ENCODE measurements at regions not wholly inside any gene's neighbourhood (a gene's known extent, or its start where the extent isn't known, plus 50 kb on each side); places are given as distances from the start of the nearest gene placed in this dataset.

DNA sequence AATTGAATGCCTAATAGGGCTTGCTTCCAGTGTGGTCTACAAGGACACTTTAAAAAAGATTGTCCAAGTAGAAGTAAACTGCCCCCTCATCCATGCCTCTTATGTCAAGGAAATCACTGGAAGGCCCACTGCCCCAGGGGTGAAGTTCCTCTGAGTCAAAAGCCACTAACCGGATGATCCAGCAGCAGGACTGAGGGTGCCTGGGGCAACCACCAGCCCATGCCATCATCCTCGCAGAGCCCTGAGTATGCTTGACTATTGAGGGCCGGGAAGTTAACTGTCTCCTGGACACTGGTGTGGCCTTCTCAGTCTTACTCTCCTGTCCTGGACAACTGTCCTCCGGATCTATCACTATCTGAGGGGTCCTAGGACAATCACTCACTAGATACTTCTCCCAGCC, 411.5 kb downstream of the TENT5A start:
- no peak overlapping the region for H3K4me3 ChIP-seq (ENCODE audit: low read depth, low read length, poor library complexity, severe bottlenecking)
- H3K27ac ChIP-seq (ENCODE audit: low read depth, low read length, poor library complexity, severe bottlenecking): no peak overlapping the region
- TF ChIP-seq, protein P1, sequence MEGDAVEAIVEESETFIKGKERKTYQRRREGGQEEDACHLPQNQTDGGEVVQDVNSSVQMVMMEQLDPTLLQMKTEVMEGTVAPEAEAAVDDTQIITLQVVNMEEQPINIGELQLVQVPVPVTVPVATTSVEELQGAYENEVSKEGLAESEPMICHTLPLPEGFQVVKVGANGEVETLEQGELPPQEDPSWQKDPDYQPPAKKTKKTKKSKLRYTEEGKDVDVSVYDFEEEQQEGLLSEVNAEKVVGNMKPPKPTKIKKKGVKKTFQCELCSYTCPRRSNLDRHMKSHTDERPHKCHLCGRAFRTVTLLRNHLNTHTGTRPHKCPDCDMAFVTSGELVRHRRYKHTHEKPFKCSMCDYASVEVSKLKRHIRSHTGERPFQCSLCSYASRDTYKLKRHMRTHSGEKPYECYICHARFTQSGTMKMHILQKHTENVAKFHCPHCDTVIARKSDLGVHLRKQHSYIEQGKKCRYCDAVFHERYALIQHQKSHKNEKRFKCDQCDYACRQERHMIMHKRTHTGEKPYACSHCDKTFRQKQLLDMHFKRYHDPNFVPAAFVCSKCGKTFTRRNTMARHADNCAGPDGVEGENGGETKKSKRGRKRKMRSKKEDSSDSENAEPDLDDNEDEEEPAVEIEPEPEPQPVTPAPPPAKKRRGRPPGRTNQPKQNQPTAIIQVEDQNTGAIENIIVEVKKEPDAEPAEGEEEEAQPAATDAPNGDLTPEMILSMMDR (conservative IDR thresholded peaks at IDR 0.05; ENCODE audit: low read depth, low read length): no peak
- TF ChIP-seq EZH2 (IDR thresholded peaks at IDR 0.05; ENCODE audit: borderline replicate concordance, low read depth, low read length, poor library complexity, severe bottlenecking): no peak
- H3K4me1 ChIP-seq (ENCODE audit: insufficient read depth, low read length, poor library complexity, severe bottlenecking): no peaks in the 10 kb centered on the region
- POLR2A ChIA-PET (ENCODE audit: low non-redundant PET): no interaction called here
- CTCF ChIA-PET: no interaction called here
- H3K27me3 ChIP-seq (replicated peaks; ENCODE audit: insufficient read depth, low read depth, low read length, poor library complexity): no peaks in the 10 kb centered on the region
- no peaks in the 10 kb centered on the region for H3K9me3 ChIP-seq (ENCODE audit: low read depth, low read length, poor library complexity, severe bottlenecking)
- H3K36me3 ChIP-seq (ENCODE audit: insufficient read depth, low read length, poor library complexity, severe bottlenecking): no peaks in the 10 kb centered on the region
- BruUV-seq (replicated peaks): no TSS peak
- no peak for DNase-seq (ENCODE audit: low spot score)
- intact Hi-C loops (cut with micrococcal nuclease; ENCODE audit: unreplicated experiment): no loop called here

DNA sequence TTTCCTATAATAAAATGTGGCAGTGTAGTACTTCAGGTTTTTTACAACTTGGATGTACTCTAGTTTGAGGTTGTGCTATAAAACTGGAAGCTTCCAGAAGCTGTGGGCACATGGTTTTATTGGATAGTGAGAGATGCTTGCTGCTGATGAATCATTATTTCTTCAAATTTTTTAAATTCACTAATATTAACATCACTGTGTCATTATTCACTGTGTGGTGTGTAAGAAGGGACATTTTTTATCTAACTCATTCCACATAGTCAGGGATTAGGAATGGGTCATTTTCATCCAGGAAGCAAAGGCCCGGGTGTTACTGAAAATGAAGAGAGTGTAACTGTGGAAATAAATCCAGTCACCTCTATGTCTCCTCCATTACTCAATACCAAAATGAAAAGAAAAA, 421.0 kb downstream of the TENT5A start:
- Histone ChIP-seq H3K27me3 (replicated peaks; ENCODE audit: insufficient read depth, low read depth, low read length, poor library complexity) (no peaks in the 10 kb centered on the region), H3K9me3 (ENCODE audit: low read depth, low read length, poor library complexity, severe bottlenecking) (no peaks in the 10 kb centered on the region), H3K36me3 (ENCODE audit: insufficient read depth, low read length, poor library complexity, severe bottlenecking) (no peaks in the 10 kb centered on the region), H3K4me1 (ENCODE audit: insufficient read depth, low read length, poor library complexity, severe bottlenecking) (no peaks in the 10 kb centered on the region), H3K4me3 (ENCODE audit: low read depth, low read length, poor library complexity, severe bottlenecking) (no peak overlapping the region), H3K27ac (ENCODE audit: low read depth, low read length, poor library complexity, severe bottlenecking) (no peak overlapping the region)
- TF ChIP-seq EZH2 (IDR thresholded peaks at IDR 0.05; ENCODE audit: borderline replicate concordance, low read depth, low read length, poor library complexity, severe bottlenecking): no peak
- TF ChIP-seq, protein P1 (conservative IDR thresholded peaks at IDR 0.05; ENCODE audit: low read depth, low read length): no peak
- POLR2A ChIA-PET (ENCODE audit: low non-redundant PET): no interaction called here
- CTCF ChIA-PET: no interaction called here
- intact Hi-C loops (cut with micrococcal nuclease; ENCODE audit: unreplicated experiment): no loop called here
- no TSS peak for BruUV-seq (replicated peaks)
- no peak for DNase-seq (ENCODE audit: low spot score)

DNA sequence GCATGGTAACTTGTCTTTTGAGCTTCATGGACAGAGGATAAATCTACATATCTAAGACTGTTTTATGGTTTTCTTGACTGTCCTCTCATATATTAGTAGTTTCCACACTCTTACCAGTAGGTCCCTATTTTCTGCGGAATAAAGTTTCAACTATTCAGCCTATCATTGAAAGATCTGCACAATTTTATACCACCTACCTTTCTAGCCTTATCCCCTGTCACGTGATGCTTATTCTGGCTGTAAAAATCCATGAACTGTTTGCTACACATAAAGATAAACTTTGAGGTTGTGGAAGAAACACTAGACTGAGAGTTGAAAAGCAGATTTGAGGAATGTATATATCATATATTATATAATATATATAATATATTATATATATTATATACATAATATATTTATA, 423.8 kb downstream of the TENT5A start:
- Histone ChIP-seq H3K27me3 (replicated peaks; ENCODE audit: insufficient read depth, low read depth, low read length, poor library complexity) (no peaks in the 10 kb centered on the region), H3K36me3 (ENCODE audit: insufficient read depth, low read length, poor library complexity, severe bottlenecking) (no peaks in the 10 kb centered on the region), H3K4me3 (ENCODE audit: low read depth, low read length, poor library complexity, severe bottlenecking) (no peak overlapping the region), H3K4me1 (ENCODE audit: insufficient read depth, low read length, poor library complexity, severe bottlenecking) (no peaks in the 10 kb centered on the region), H3K27ac (ENCODE audit: low read depth, low read length, poor library complexity, severe bottlenecking) (no peak overlapping the region), H3K9me3 (ENCODE audit: low read depth, low read length, poor library complexity, severe bottlenecking) (no peaks in the 10 kb centered on the region)
- TF ChIP-seq EZH2 (IDR thresholded peaks at IDR 0.05; ENCODE audit: borderline replicate concordance, low read depth, low read length, poor library complexity, severe bottlenecking): no peak
- ChIA-PET POLR2A (ENCODE audit: low non-redundant PET) (no interaction called here), CTCF (no interaction called here)
- BruUV-seq (replicated peaks): no TSS peak
- intact Hi-C loops (cut with micrococcal nuclease; ENCODE audit: unreplicated experiment): no loop called here
- DNase-seq (ENCODE audit: low spot score): no peak

DNA sequence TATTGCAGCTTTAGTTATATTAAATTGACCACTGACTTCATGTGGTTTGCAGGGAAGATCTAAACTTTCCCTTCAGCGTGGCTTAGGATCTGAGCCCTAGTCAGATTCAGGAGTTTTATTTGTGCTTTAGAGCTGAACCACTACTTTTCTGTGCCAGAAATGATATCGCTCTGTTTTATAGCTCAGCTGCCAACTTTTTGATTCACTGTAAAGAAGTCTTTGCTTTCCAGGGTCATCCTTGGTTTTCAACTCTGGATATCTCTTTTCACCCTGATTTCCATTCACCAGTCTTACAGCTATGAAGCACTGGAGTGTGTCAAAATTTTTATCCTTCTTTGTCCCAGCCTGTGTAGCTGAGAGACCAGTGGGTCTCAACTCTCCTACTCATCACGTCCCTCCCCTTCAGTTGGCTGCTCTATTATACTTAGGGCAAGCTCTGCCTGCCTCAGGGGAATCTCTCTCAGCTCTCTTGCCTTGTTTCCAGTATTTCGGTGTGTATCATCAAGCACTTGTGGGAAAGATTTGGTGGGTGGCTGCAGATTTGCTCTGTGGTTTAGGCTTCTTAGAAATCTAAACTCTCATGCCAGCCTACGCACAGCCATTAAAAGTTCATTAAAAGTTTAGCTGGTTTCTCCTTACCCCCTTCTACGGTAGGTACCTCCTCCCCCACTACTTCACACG, 425.5 kb downstream of the TENT5A start:
- ChIA-PET POLR2A (ENCODE audit: low non-redundant PET) (no interaction called here), CTCF (no interaction called here)
- Histone ChIP-seq H3K27ac (ENCODE audit: low read depth, low read length, poor library complexity, severe bottlenecking) (no peak overlapping the region), H3K4me1 (ENCODE audit: insufficient read depth, low read length, poor library complexity, severe bottlenecking) (no peaks in the 10 kb centered on the region), H3K9me3 (ENCODE audit: low read depth, low read length, poor library complexity, severe bottlenecking) (no peaks in the 10 kb centered on the region), H3K36me3 (ENCODE audit: insufficient read depth, low read length, poor library complexity, severe bottlenecking) (no peaks in the 10 kb centered on the region), H3K4me3 (ENCODE audit: low read depth, low read length, poor library complexity, severe bottlenecking) (no peak overlapping the region), H3K27me3 (replicated peaks; ENCODE audit: insufficient read depth, low read depth, low read length, poor library complexity) (no peaks in the 10 kb centered on the region)
- no TSS peak for BruUV-seq (replicated peaks)
- DNase-seq (ENCODE audit: low spot score): no peak
- intact Hi-C loops (cut with micrococcal nuclease; ENCODE audit: unreplicated experiment): no loop called here
- TF ChIP-seq EZH2 (IDR thresholded peaks at IDR 0.05; ENCODE audit: borderline replicate concordance, low read depth, low read length, poor library complexity, severe bottlenecking): no peak
- TF ChIP-seq, protein P1 (conservative IDR thresholded peaks at IDR 0.05; ENCODE audit: low read depth, low read length): no peak
